Gastroesophageal sphincter (tissue), 4 donors: ENCODE measurements at regions not wholly inside any gene's neighbourhood (a gene's known extent, or its start where the extent isn't known, plus 50 kb on each side); places are given as distances from the start of the nearest gene placed in this dataset.

Source experiments
- ATAC-seq: fragments of 150-250 bp; one replicate; pipeline ENCODE4 v1.9.1; 2016; ENCODE audit warnings: mild to moderate bottlenecking, moderate library complexity
- H3K27ac ChIP-seq, 4 donors: fragments of 200-600 bp; sonication (generic) in 3 of 4; 1 replicate in 3 of 4; 2 replicates in 1 of 4; pipeline ENCODE4 v1.5.1; 2016 to 2019
- H3K27me3 ChIP-seq: fragments of 200-600 bp; sonication (generic); one replicate; pipeline ENCODE4 v1.5.1; 2019
- H3K36me3 ChIP-seq, 2 donors: fragments of 200-600 bp; sonication (generic); one replicate each; pipeline ENCODE4 v1.5.1; 2019; ENCODE audit warnings: control low read depth in 1 of 2
- H3K4me1 ChIP-seq, 3 donors: fragments of 200-600 bp; sonication (generic); 1 replicate in 2 of 3; 2 replicates in 1 of 3; pipeline ENCODE4 v1.5.1; 2016 to 2019; ENCODE audit warnings: control low read depth in 2 of 3
- H3K4me3 ChIP-seq, 2 donors: fragments of 200-600 bp; sonication (generic); one replicate each; pipeline ENCODE4 v1.5.1; 2019; ENCODE audit warnings: mild to moderate bottlenecking in 1 of 2, moderate library complexity in 1 of 2
- H3K9me3 ChIP-seq, 3 donors: fragments of 200-600 bp; sonication (generic); one replicate each; pipeline ENCODE4 v1.5.1; 2017 to 2019; ENCODE audit warnings: control low read depth in 2 of 3
- CTCF ChIP-seq, 4 experiments: fragments of 200-600 bp in 2 of 4; fragments of 450-650 bp in 2 of 4; sonication (generic) in 1 of 4; IDR thresholded peaks; one replicate each; pipeline ENCODE4 v1.5.1; 2017 to 2019; ENCODE audit warnings: antibody characterized with exemption in 4 of 4, mild to moderate bottlenecking in 2 of 4, moderate library complexity in 2 of 4
- EP300 ChIP-seq: sonication (generic); formaldehyde crosslinking; IDR thresholded peaks from one replicate; pipeline ENCODE4 v1.6.1; 2017; ENCODE audit warnings: antibody characterized with exemption, mild to moderate bottlenecking
- POLR2A ChIP-seq, 2 donors: fragments of 450-650 bp; IDR thresholded peaks; one replicate each; pipeline ENCODE4 v1.6.1; 2017; ENCODE audit warnings: antibody characterized with exemption in 2 of 2, mild to moderate bottlenecking in 2 of 2, moderate library complexity in 1 of 2
- POLR2AphosphoS5 ChIP-seq: sonication (generic); formaldehyde crosslinking; IDR thresholded peaks from one replicate; pipeline ENCODE4 v1.6.1; 2017; ENCODE audit warnings: antibody characterized with exemption
- WGBS, 2 donors: methylation state at CpG; one replicate each; pipeline ENCODE4 v1.1.5; 2018; ENCODE audit warnings: low coverage in 1 of 2; 5-methylcytosine and 5-hydroxymethylcytosine counted together

GRCh38 chr16:63925221-63925620 is 1196.6 kb downstream of the CDH11 start:
- Histone ChIP-seq H3K27ac (no peak overlapping the region), H3K4me1 (no peaks in the 10 kb centered on the region), H3K36me3 (no peaks in the 10 kb centered on the region), H3K9me3 (no peaks in the 10 kb centered on the region), H3K4me3 (no peak overlapping the region), H3K27me3 (no peaks in the 10 kb centered on the region)
- 68 to 94% methylated on average over 5 of the region's 5 CpGs for WGBS, 2 donors
- no peak for TF ChIP-seq POLR2AphosphoS5
- no peak for TF ChIP-seq CTCF (IDR thresholded peaks at IDR 0.05)
- TF ChIP-seq EP300: no peak
- no peak for TF ChIP-seq POLR2A (IDR thresholded peaks at IDR 0.05)
- ATAC-seq: no peak

- H3K4me1 ChIP-seq: no peaks in the 10 kb centered on the region
- no peaks in the 10 kb centered on the region for H3K9me3 ChIP-seq
- no peak overlapping the region for H3K27ac ChIP-seq
- no peaks in the 10 kb centered on the region for H3K36me3 ChIP-seq
- H3K27me3 ChIP-seq: no peaks in the 10 kb centered on the region
- ATAC-seq: no peak
- TF ChIP-seq POLR2A (IDR thresholded peaks at IDR 0.05) (no peak), CTCF (IDR thresholded peaks at IDR 0.05) (no peak), EP300 (no peak), POLR2AphosphoS5 (no peak)
- no peak overlapping the region for H3K4me3 ChIP-seq
Observed at GRCh38 chr16:63922560-63922959, 1199.3 kb downstream of the CDH11 start.

- no peak overlapping the region for H3K4me3 ChIP-seq
- no peak for ATAC-seq
- no peaks in the 10 kb centered on the region for H3K4me1 ChIP-seq
- 72 to 81% methylated on average over 2 to 3 of the region's 3 CpGs for WGBS, 2 donors
- TF ChIP-seq POLR2AphosphoS5: no peak
- H3K9me3 ChIP-seq: no peaks in the 10 kb centered on the region
- no peaks in the 10 kb centered on the region for H3K36me3 ChIP-seq
- H3K27me3 ChIP-seq: no peaks in the 10 kb centered on the region
- no peak overlapping the region for H3K27ac ChIP-seq
Observed at GRCh38 chr16:63921737-63922295, 1200.0 kb downstream of the CDH11 start.

- ATAC-seq: no peak
- no peaks in the 10 kb centered on the region for H3K36me3 ChIP-seq
- H3K9me3 ChIP-seq: no peaks in the 10 kb centered on the region
- no peak overlapping the region for H3K27ac ChIP-seq
- TF ChIP-seq EP300: no peak
- no peak for TF ChIP-seq POLR2A (IDR thresholded peaks at IDR 0.05)
- TF ChIP-seq POLR2AphosphoS5: no peak
- no peak for TF ChIP-seq CTCF (IDR thresholded peaks at IDR 0.05)
- WGBS, 2 donors: 100% methylated on average over 1 of the region's 1 CpG
- no peaks in the 10 kb centered on the region for H3K4me1 ChIP-seq
- H3K4me3 ChIP-seq: no peak overlapping the region
- H3K27me3 ChIP-seq: no peaks in the 10 kb centered on the region
Observed at GRCh38 chr16:63913290-63913689, 1208.6 kb downstream of the CDH11 start.

GRCh38 chr16:63907251-63907650 is 1214.6 kb downstream of the CDH11 start:
- no peak for TF ChIP-seq EP300
- no peak for TF ChIP-seq POLR2AphosphoS5
- no peak for TF ChIP-seq POLR2A (IDR thresholded peaks at IDR 0.05)
- TF ChIP-seq CTCF (IDR thresholded peaks at IDR 0.05): no peak
- ATAC-seq: no peak
- H3K36me3 ChIP-seq: no peaks in the 10 kb centered on the region
- WGBS, 2 donors: 79 to 86% methylated on average over 1 to 2 of the region's 2 CpGs
- H3K4me1 ChIP-seq: no peaks in the 10 kb centered on the region
- no peaks in the 10 kb centered on the region for H3K27me3 ChIP-seq
- no peak overlapping the region for H3K27ac ChIP-seq
- H3K9me3 ChIP-seq: no peaks in the 10 kb centered on the region
- H3K4me3 ChIP-seq: no peak overlapping the region
